Neural cell (in vitro differentiated cells): ENCODE measurements at regions not wholly inside any gene's neighbourhood (a gene's known extent, or its start where the extent isn't known, plus 50 kb on each side); places are given as distances from the start of the nearest gene placed in this dataset.

ENCODE experiments used
- H2AFZ ChIP-seq: fragments of 200-600, 300-800 bp; sonication (generic), shearing (Covaris generic); 2 replicates; pipeline ENCODE4 v1.6.0; 2014; ENCODE audit warnings: low read depth, mild to moderate bottlenecking, antibody characterized with exemption, low read length, moderate library complexity
- H3F3A ChIP-seq: fragments of 200-600 bp; shearing (Covaris generic); 2 replicates; pipeline ENCODE4 v1.6.1; 2016; ENCODE audit warnings: mild to moderate bottlenecking, moderate library complexity, mixed read lengths, antibody characterized with exemption, low read length; ENCODE audit not compliant: insufficient read depth, poor library complexity, severe bottlenecking
- H3K27ac ChIP-seq: fragments of 200-600, 300-800 bp; sonication (generic), shearing (Covaris generic); 2 replicates; pipeline ENCODE4 v1.5.1; 2014; ENCODE audit warnings: mild to moderate bottlenecking, low read length, moderate library complexity
- H3K27me3 ChIP-seq: fragments of 300-800, 200-600 bp; sonication (generic), shearing (Covaris generic); 2 replicates; pipeline ENCODE4 v1.6.0; 2014; ENCODE audit warnings: mild to moderate bottlenecking, low read depth, low read length, moderate library complexity; ENCODE audit not compliant: insufficient read depth
- H3K36me3 ChIP-seq: fragments of 300-800, 200-600 bp; sonication (generic), shearing (Covaris generic); 2 replicates; pipeline ENCODE4 v1.5.1; 2014; ENCODE audit warnings: mild to moderate bottlenecking, antibody characterized with exemption, low read length, moderate library complexity; ENCODE audit not compliant: insufficient read depth
- H3K4me2 ChIP-seq: fragments of 300-800, 200-600 bp; sonication (generic), shearing (Covaris generic); 2 replicates; pipeline ENCODE4 v1.6.0; 2014; ENCODE audit warnings: mild to moderate bottlenecking, low read length
- H3K4me3 ChIP-seq: fragments of 300-800, 200-600 bp; sonication (generic), shearing (Covaris generic); 2 replicates; pipeline ENCODE4 v1.5.1; 2014; ENCODE audit warnings: mild to moderate bottlenecking, low read length, moderate library complexity
- H3K79me2 ChIP-seq: fragments of 200-600 bp; shearing (Covaris generic); replicated peaks from 2 replicates; pipeline ENCODE4 v1.6.0; 2014; ENCODE audit warnings: mild to moderate bottlenecking, low read length, moderate library complexity; ENCODE audit not compliant: insufficient read depth
- H3K9ac ChIP-seq: fragments of 300-800, 200-600 bp; sonication (generic), shearing (Covaris generic); 2 replicates; pipeline ENCODE4 v1.6.1; 2016; ENCODE audit warnings: mild to moderate bottlenecking, low read length, mixed read lengths
- H3K9me2 ChIP-seq: fragments of 200-600 bp; shearing (Covaris generic); 2 replicates; pipeline ENCODE4 v1.6.1; 2016; ENCODE audit warnings: mild to moderate bottlenecking, low read length, mixed read lengths; ENCODE audit not compliant: insufficient read depth
- H3K9me3 ChIP-seq: fragments of 200-600, 300-800 bp; sonication (generic), shearing (Covaris generic); 2 replicates; pipeline ENCODE4 v1.6.1; 2016; ENCODE audit warnings: mild to moderate bottlenecking, mixed run types, low read length, moderate library complexity, mixed read lengths
- H4K20me1 ChIP-seq: fragments of 200-600 bp; shearing (Covaris generic); 2 replicates; pipeline ENCODE4 v1.6.1; 2016; ENCODE audit warnings: mild to moderate bottlenecking, mixed run types; ENCODE audit not compliant: insufficient read depth
- CTCF ChIP-seq: fragments of 450-650 bp; IDR thresholded peaks from 2 replicates; pipeline ENCODE4 v1.5.1; 2014; ENCODE audit warnings: antibody characterized with exemption, mild to moderate bottlenecking, moderate library complexity; ENCODE audit not compliant: poor library complexity, severe bottlenecking
- EP300 ChIP-seq: fragments of 450-650 bp; conservative IDR thresholded peaks from 2 replicates; pipeline ENCODE4 v1.6.1; 2014; ENCODE audit warnings: antibody characterized with exemption, mild to moderate bottlenecking, moderate library complexity; ENCODE audit not compliant: poor library complexity, severe bottlenecking
- EZH2 ChIP-seq: fragments of 200-600, 300-800 bp; shearing (Covaris generic), sonication (generic); IDR thresholded peaks from 2 replicates; pipeline ENCODE4 v1.6.1; 2014; ENCODE audit warnings: antibody characterized with exemption, low read length, borderline replicate concordance, mild to moderate bottlenecking; ENCODE audit not compliant: insufficient read depth, poor library complexity, severe bottlenecking
- MXI1 ChIP-seq: fragments of 450-650 bp; conservative IDR thresholded peaks from 2 replicates; pipeline ENCODE4 v1.6.1; 2014; ENCODE audit warnings: antibody characterized with exemption, mild to moderate bottlenecking; ENCODE audit not compliant: poor library complexity, severe bottlenecking
- POLR2AphosphoS5 ChIP-seq: IDR thresholded peaks from 2 replicates; pipeline ENCODE4 v1.6.1; 2012
- RAD21 ChIP-seq: fragments of 450-650 bp; conservative IDR thresholded peaks from 2 replicates; pipeline ENCODE4 v1.6.1; 2014; ENCODE audit warnings: antibody characterized with exemption, mild to moderate bottlenecking, moderate library complexity
- REST ChIP-seq: IDR thresholded peaks from 2 replicates; pipeline ENCODE4 v1.6.1; 2012; ENCODE audit warnings: borderline replicate concordance
- SMC3 ChIP-seq: fragments of 450-650 bp; conservative IDR thresholded peaks from 2 replicates; pipeline ENCODE4 v1.6.1; 2014; ENCODE audit warnings: antibody characterized with exemption, mild to moderate bottlenecking, moderate library complexity; ENCODE audit not compliant: poor library complexity
- TAF1 ChIP-seq: IDR thresholded peaks from 2 replicates; pipeline ENCODE4 v1.6.1; 2012; ENCODE audit warnings: low read depth

- Histone ChIP-seq H3K9me2 (no peaks in the 10 kb centered on the region), H3F3A (no peaks in the 10 kb centered on the region), H3K27ac (no peak overlapping the region), H3K27me3 (no peaks in the 10 kb centered on the region), H3K9ac (no peak overlapping the region), H3K36me3 (no peaks in the 10 kb centered on the region), H3K9me3 (no peaks in the 10 kb centered on the region), H4K20me1 (no peaks in the 10 kb centered on the region), H2AFZ (no peak overlapping the region), H3K4me3 (no peak overlapping the region), H3K79me2 (no peaks in the 10 kb centered on the region), H3K4me2 (no peak overlapping the region)
- TF ChIP-seq REST = no peak
- TF ChIP-seq RAD21 = no peak
- no peak for TF ChIP-seq POLR2AphosphoS5
- TF ChIP-seq MXI1 = no peak
- no peak for TF ChIP-seq CTCF
- no peak for TF ChIP-seq EZH2
- no peak for TF ChIP-seq TAF1
- no peak for TF ChIP-seq EP300
- no peak for TF ChIP-seq SMC3
Observed at GRCh38 chr4:181121733-181122132, 1121.5 kb upstream of the TENM3 start.

GRCh38 chr4:181127171-181127570, 1116.0 kb upstream of the TENM3 start:
- H3K9me3 ChIP-seq = no peaks in the 10 kb centered on the region

More at GRCh38 chr4:181127171-181127570, 1116.0 kb upstream of the TENM3 start:
- Histone ChIP-seq H3K27me3 (no peaks in the 10 kb centered on the region), H3K79me2 (no peaks in the 10 kb centered on the region), H3K4me2 (no peak overlapping the region), H3K36me3 (no peaks in the 10 kb centered on the region), H3K4me3 (no peak overlapping the region), H3F3A (no peaks in the 10 kb centered on the region), H3K9me2 (no peaks in the 10 kb centered on the region), H4K20me1 (no peaks in the 10 kb centered on the region), H2AFZ (no peak overlapping the region), H3K9ac (no peak overlapping the region), H3K27ac (no peak overlapping the region)
- TF ChIP-seq CTCF = no peak
- no peak for TF ChIP-seq POLR2AphosphoS5
- TF ChIP-seq RAD21 = no peak
- TF ChIP-seq REST = no peak
- no peak for TF ChIP-seq MXI1
- no peak for TF ChIP-seq EP300
- no peak for TF ChIP-seq TAF1
- TF ChIP-seq SMC3 = no peak
- TF ChIP-seq EZH2 = no peak
